ENCODE measurements at regions not wholly inside any gene's neighbourhood (a gene's known extent, or its start where the extent isn't known, plus 50 kb on each side); places are given as distances from the start of the nearest gene placed in this dataset.

- Histone ChIP-seq H3K9me2 (replicated peaks; ENCODE audit: control insufficient read depth, low read length) (no peaks in the 10 kb centered on the region), H3K79me2 (ENCODE audit: control insufficient read depth, low read length) (no peaks in the 10 kb centered on the region), H4K20me1 (ENCODE audit: control insufficient read depth, insufficient read depth, low read depth, low read length) (no peaks in the 10 kb centered on the region), H3K4me1 (ENCODE audit: control insufficient read depth, low read length) (no peaks in the 10 kb centered on the region), H3K27ac (ENCODE audit: low read depth, low read length) (no peak overlapping the region), H3K4me3 (ENCODE audit: low read length) (no peak overlapping the region), H3K27me3 (ENCODE audit: control insufficient read depth, low read length) (no peaks in the 10 kb centered on the region), H3F3A (ENCODE audit: control insufficient read depth, insufficient read depth) (no peaks in the 10 kb centered on the region), H3K9me3 (ENCODE audit: control insufficient read depth, insufficient read depth, low read length) (peaks cover 2% of the 10 kb centered on the region; the same call in 1 of the 2 replicates), H3K36me3 (ENCODE audit: control insufficient read depth, low read length) (no peaks in the 10 kb centered on the region), H3K4me2 (ENCODE audit: low read length) (no peak overlapping the region)
- TF ChIP-seq CTCF (IDR thresholded peaks at IDR 0.05; ENCODE audit: low read depth, low read length, poor library complexity, severe bottlenecking) (no peak), EZH2phosphoT487 (IDR thresholded peaks at IDR 0.05; ENCODE audit: borderline replicate concordance, low read length) (no peak)
These were observed 157.4 kb upstream of the MAGI2 start for GRCh38 chr7:79610748-79611304.

GRCh38 chr7:79610313-79610712 is 156.8 kb upstream of the MAGI2 start:
- Histone ChIP-seq H3K4me2 (ENCODE audit: low read length) (no peak overlapping the region), H3K27me3 (ENCODE audit: control insufficient read depth, low read length) (no peaks in the 10 kb centered on the region), H3F3A (ENCODE audit: control insufficient read depth, insufficient read depth) (no peaks in the 10 kb centered on the region), H4K20me1 (ENCODE audit: control insufficient read depth, insufficient read depth, low read depth, low read length) (no peaks in the 10 kb centered on the region), H3K9me3 (ENCODE audit: control insufficient read depth, insufficient read depth, low read length) (no peaks in the 10 kb centered on the region), H3K36me3 (ENCODE audit: control insufficient read depth, low read length) (no peaks in the 10 kb centered on the region), H3K27ac (ENCODE audit: low read depth, low read length) (no peak overlapping the region), H3K79me2 (ENCODE audit: control insufficient read depth, low read length) (no peaks in the 10 kb centered on the region), H3K9me2 (replicated peaks; ENCODE audit: control insufficient read depth, low read length) (no peaks in the 10 kb centered on the region), H3K4me3 (ENCODE audit: low read length) (no peak overlapping the region), H3K4me1 (ENCODE audit: control insufficient read depth, low read length) (no peaks in the 10 kb centered on the region)
- no peak for TF ChIP-seq EZH2phosphoT487 (IDR thresholded peaks at IDR 0.05; ENCODE audit: borderline replicate concordance, low read length)
- no peak for TF ChIP-seq CTCF (IDR thresholded peaks at IDR 0.05; ENCODE audit: low read depth, low read length, poor library complexity, severe bottlenecking)

- no peaks in the 10 kb centered on the region for H3K27me3 ChIP-seq (ENCODE audit: control insufficient read depth, low read length)
- no peaks in the 10 kb centered on the region for H3K4me1 ChIP-seq (ENCODE audit: control insufficient read depth, low read length)
- TF ChIP-seq CTCF (IDR thresholded peaks at IDR 0.05; ENCODE audit: low read depth, low read length, poor library complexity, severe bottlenecking) (no peak), EZH2phosphoT487 (IDR thresholded peaks at IDR 0.05; ENCODE audit: borderline replicate concordance, low read length) (no peak)
- no peak overlapping the region for H3K27ac ChIP-seq (ENCODE audit: low read depth, low read length)
- H4K20me1 ChIP-seq (ENCODE audit: control insufficient read depth, insufficient read depth, low read depth, low read length) = no peaks in the 10 kb centered on the region
- no peaks in the 10 kb centered on the region for H3K9me2 ChIP-seq (replicated peaks; ENCODE audit: control insufficient read depth, low read length)
- H3F3A ChIP-seq (ENCODE audit: control insufficient read depth, insufficient read depth) = no peaks in the 10 kb centered on the region
- no peaks in the 10 kb centered on the region for H3K9me3 ChIP-seq (ENCODE audit: control insufficient read depth, insufficient read depth, low read length)
- no peaks in the 10 kb centered on the region for H3K36me3 ChIP-seq (ENCODE audit: control insufficient read depth, low read length)
- no peak overlapping the region for H3K4me2 ChIP-seq (ENCODE audit: low read length)
- no peaks in the 10 kb centered on the region for H3K79me2 ChIP-seq (ENCODE audit: control insufficient read depth, low read length)
- H3K4me3 ChIP-seq (ENCODE audit: low read length) = no peak overlapping the region
These were observed 154.5 kb upstream of the MAGI2 start for GRCh38 chr7:79608005-79608404.
